ENCODE measurements at regions not wholly inside any gene's neighbourhood (a gene's known extent, or its start where the extent isn't known, plus 50 kb on each side); places are given as distances from the start of the nearest gene placed in this dataset.
"Not testable (repeated sequence)": the region's sequence is repeated elsewhere in the genome, so short reads cannot be mapped to it uniquely, and the experiment has no call there.

GRCh38 chr15:77944002-77944867, 133.3 kb downstream of the TBC1D2B start:
- peak; percentile 89 for DNase-seq (ENCODE audit: low spot score)

DNA sequence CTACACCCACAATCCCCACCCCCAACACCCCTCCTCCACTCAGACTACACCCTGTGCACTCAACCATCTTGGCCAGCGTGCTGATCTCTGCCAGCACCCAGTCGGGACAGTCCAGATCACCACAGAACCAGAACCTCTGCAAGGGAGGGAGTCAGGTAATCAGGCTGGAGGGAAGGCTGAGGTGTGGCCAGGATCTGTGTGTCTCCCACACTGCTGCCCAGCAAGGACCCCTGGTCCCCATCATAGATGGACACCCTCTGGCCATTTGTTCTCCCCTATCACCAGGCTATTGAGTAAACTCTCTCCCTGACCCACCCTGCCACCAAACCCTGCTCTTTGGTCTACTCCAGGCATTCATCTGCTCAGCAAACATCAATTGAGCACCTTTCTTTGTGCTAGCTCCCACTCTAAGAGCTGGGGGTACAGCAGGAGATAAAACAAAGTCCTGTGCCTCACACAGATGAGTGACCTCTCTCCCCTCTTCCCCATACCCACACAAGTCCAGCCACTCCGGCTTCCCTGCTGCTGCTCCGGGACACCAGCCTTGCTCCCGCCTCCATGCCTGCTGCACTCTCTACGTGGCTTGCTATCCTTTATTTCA, 134.8 kb downstream of the TBC1D2B start:
- DNase-seq (ENCODE audit: low spot score): no peak

DNA sequence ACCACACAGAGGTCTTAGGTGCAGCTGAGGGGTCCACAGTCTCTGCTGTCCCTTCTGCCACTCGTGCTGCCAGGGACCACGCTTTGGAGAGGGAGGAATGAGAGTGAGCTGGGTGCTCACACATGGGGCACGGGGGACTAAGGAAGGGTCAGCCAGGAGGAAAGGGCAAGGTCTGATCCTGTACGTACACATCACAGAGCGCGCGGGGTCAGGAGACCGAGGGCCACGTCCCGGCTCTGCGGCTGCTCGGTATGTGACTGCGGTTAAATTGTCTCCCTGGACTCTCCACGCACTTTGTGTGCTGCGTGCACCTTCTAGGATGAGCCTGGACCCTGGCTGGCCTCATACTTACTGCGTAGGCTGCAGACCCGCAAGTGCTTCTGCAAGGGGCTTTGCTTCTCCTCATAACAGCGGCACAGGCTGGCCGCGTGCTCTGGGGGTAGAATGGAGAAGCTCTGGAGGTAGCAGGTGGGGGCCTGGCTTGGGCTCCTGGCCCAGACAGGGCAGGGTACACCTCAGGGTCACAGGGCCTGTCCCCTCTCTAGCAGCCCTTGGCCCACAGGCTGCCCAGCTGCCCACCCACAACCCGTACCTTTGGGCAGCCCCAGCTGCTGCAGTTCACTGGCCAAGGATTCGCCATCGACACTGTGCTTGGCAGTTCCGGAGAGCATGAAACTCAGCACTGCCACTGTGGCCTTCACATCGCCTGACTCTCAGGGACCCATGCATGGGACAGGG, 136.3 kb downstream of the TBC1D2B start:
- DNase-seq (ENCODE audit: low spot score): not testable (repeated sequence)

DNA sequence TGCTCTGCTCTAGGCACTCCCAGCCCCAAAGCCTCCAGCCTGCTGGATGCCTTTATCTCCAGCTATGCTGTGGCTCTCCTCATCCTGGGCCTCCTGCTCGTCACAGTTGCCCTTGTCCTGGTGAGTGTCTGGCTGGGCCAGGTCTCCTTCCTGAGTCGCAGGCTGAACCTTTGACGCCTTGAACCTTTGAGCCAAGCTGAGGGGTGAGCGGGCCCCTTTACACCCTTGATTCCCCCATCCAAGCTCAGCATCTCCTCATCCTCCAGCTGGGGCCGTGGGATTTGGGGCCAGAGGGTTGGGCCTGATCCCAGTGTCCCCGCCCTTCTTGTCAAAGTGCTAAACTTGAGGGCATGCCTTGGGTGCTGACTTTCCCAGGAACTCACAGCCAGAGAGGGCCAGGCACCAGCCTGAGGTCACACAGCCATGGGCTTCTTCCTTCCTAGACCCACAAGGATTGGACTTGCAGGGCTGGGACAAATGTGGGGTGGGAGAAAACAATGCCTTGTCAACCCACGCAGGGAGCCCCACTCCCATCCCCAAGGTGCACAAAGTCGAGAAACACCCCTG, 137.0 kb downstream of the TBC1D2B start:
- no peak for DNase-seq (ENCODE audit: low spot score)

DNA sequence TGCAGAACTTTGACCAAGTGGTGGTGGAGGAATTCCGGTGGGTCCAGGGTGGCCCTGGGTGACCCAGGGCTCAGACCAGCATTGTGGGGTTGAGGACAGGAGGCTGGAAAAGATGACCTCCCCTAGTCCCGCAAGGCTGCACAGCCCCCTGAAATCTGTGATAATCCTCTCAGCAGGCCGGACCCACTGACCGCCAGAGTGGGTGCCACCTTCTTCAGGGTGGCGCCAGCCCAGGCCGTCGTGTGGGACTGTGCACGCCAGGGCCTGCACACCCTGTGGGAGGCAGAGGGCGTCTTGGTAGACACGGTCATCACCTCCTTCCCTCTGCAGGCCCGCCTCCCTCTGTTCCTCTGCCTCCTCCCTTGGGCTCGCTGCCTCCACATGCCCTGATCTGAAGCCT, 137.7 kb downstream of the TBC1D2B start:
- DNase-seq (ENCODE audit: low spot score): no peak

- not testable (repeated sequence) for DNase-seq (ENCODE audit: low spot score)
Measured at GRCh38 chr15:77939026-77939425, 138.5 kb downstream of the TBC1D2B start.

- not testable (repeated sequence) for DNase-seq (ENCODE audit: low spot score)
Measured at GRCh38 chr15:77938546-77938945, 139.0 kb downstream of the TBC1D2B start.

- not testable (repeated sequence) for DNase-seq (ENCODE audit: low spot score)
Measured at GRCh38 chr15:77936567-77936966, 140.9 kb downstream of the TBC1D2B start.

GRCh38 chr15:77934516-77934915, 143.0 kb downstream of the TBC1D2B start:
- DNase-seq (ENCODE audit: low spot score): not testable (repeated sequence)

DNA sequence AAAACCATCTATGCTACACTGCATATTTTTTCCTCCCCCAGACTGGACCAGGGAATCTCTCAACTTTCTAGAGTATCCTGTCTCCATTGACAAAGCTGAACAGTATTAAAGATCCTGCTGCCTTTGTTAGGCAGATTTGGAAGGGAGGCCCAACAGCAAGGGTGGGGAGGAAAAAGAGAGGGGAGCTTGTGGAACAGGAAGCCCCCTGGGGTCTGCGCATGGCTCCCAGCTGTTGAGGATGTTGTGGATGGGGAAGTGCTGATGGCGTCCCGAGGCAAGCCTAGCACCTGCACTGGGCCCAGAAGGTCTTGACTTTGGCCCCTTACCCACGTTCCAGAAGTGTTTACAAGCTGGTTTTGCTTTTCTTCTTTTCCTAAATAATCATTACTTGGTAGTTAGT, 146.6 kb downstream of the TBC1D2B start:
- DNase-seq (ENCODE audit: low spot score): not testable (repeated sequence)

DNA sequence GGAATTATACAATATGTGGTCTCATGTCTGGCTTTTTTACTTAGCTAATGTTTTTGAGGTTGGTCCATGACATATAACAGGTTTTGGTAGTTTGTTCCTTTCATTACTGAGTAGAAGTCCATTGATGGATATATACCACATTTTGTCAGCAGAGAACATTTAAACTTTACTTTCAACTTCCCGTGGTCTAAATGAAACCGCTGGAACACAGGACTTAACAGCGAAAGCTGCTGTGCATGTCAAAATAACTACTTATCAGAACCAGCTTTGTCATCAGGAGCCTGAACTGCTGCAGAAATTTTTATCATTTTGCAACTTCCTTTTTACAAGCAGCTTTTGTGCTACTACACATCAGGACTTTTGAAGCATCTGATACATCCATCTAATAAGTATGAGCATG, 147.0 kb downstream of the TBC1D2B start:
- DNase-seq (ENCODE audit: low spot score): not testable (repeated sequence)

DNA sequence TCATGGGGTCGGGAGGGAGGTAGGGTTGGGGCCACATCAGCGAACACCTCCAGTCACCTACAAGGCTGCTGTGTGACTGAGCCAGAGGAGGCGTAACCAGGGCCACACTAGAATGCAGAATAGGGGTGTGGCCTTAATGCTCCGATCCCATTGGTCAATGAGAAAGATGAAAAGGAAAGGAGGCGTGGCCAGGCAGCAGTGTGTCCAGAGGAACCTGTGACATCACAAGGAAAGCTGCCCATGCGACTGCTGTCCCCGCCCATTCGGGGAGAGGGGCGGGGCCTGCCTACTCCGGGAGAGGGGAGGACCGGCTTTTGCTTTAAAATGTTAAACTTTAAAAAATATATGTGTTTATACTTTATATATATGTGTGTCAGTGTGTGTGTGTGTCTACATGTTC, 150.7 kb downstream of the TBC1D2B start:
- DNase-seq (ENCODE audit: low spot score): not testable (repeated sequence)

DNA sequence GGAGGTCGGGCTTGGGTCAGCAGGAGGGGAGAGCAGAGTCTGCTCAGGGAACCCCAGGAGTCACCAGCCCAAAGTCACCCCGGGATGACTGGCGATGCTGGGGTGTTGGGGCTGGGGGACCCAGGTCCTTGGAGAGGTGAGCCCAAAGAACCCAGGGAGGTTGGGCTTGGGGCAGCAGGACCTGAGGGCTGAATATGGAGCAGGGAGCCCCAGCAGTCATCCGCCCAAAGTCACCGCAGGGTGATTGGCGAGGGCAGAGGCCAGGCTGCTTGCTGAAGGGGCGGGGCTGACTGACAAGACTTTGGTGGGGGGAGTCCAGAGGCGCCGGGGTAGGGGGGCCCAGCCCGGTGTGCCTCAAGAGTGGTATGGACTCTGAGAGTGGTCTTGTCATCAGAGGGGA, 151.2 kb downstream of the TBC1D2B start:
- peak; percentile 41 for DNase-seq (ENCODE audit: low spot score)

DNA sequence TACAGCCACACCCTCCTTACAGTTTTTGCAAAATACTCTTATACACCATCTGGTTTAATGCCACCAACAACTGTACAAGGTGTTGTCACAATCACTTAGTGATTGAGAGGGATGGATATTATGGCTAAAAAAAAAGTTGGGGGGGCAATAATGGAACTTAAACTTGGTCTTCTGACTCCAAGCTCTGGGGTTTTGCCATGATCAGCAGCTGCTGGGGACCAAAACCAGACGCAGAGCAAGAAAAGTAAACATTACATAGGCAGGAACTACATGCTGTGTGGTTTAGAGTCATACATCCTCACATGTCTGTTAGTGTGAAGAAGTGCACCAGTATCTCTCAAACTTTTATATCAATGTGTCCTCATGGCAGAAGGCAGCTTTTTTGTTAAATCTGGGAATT, 152.4 kb downstream of the TBC1D2B start:
- DNase-seq (ENCODE audit: low spot score): not testable (repeated sequence)

GRCh38 chr15:77921664-77922063, 155.8 kb downstream of the TBC1D2B start:
- no peak for DNase-seq (ENCODE audit: low spot score)

DNA sequence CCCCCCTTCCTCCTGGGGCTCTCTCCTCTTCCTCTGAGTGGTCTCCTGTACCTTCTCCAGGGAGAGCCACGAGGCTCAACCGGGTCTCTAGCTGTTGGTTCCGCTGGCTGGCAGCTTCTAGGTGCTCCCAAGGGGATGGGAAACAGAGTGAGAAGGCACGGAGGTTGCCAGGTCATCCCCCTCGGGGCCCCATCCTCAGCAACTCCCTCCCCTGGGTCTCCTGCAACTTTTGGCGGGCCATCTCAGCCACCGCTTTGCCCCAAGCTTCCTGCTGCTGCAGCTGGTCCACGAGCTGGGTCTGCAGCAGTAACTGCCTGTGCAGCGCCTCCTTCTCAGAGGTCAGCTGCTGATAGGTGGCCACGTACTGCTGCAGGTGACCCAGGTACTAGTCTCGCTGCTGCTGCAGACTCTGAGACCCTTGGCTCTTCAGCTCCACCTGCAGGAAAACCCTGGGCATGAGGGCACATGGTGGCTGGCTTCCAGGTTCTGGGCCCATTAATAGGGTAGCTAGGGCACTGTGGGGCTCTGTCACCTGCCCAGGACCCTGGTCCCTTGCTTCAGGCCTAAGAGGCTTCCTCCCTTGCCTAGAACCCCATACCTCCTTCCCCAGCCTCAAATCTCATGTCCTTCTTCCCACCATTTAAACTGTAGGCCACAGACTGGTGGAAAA, 160.4 kb downstream of the TBC1D2B start:
- not testable (repeated sequence) for DNase-seq (ENCODE audit: low spot score)

DNA sequence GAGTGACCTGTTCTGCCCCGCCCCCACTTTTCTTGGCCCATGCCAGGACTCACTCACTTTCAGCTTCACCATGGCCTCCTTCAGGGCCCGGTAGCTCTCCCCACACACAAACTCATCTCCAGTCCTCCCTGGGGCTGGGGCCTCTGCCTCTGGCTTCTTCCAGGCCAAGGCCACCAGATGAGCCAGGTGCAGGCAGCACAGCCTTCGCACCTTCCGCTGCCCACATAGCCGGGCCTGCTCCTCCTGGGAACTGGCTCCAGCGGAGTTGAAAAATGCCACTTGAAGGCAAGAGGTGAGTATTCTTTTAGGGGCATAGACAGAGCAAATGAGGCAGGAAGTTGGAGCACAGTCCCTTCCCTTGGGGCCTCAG, 161.6 kb downstream of the TBC1D2B start:
- not testable (repeated sequence) for DNase-seq (ENCODE audit: low spot score)

- no peak for DNase-seq (ENCODE audit: low spot score)
Measured at GRCh38 chr15:77915261-77915960, 162.1 kb downstream of the TBC1D2B start.

GRCh38 chr15:77914531-77914930, 163.0 kb downstream of the TBC1D2B start:
- not testable (repeated sequence) for DNase-seq (ENCODE audit: low spot score)

- peak; percentile 81 for DNase-seq (ENCODE audit: low spot score)
Measured at GRCh38 chr15:77910030-77910911, 167.2 kb downstream of the TBC1D2B start.
